ENCODE measurements at regions not wholly inside any gene's neighbourhood (a gene's known extent, or its start where the extent isn't known, plus 50 kb on each side); places are given as distances from the start of the nearest gene placed in this dataset.

GRCh38 chr5:130692770-130693169, 472.3 kb downstream of the HINT1 start:
- no peak for TF ChIP-seq CTCF (IDR thresholded peaks at IDR 0.05)

- TF ChIP-seq CTCF (IDR thresholded peaks at IDR 0.05), result no peak
These were observed 475.2 kb downstream of the HINT1 start for GRCh38 chr5:130689831-130690230.

DNA sequence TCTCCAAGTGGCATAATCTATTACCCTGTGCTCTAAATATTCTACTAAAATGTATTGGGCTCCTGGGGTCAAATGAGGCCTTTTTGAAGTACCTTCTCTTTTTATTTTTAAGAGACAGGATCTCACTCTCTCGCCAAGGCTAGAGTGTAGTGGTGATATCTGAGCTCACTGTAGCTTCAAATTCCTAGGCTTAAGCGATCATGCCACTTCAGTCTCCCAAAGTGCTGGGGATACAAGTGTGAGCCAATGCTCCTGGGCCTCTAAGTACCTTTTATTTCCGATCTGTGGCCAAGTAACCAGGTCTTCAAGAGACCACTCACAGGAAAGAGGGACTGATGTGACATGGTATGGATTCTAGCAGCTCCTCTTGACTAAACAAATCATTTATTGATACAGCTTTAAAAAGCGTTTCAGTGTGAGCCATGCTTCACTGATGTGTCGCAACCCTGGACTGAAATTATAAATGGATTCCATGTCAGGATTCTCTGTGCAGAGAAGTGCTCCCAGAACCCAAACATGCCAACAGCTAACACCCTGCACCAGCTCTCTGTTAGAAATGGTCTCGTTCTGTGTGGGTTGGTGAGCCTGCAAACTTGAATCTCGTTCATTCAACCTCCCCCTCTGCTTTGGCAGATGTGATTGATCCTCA, 477.8 kb downstream of the HINT1 start:
- TF ChIP-seq CTCF (IDR thresholded peaks at IDR 0.05), result no peak

- TF ChIP-seq CTCF (IDR thresholded peaks at IDR 0.05), result no peak
These were observed 486.4 kb downstream of the HINT1 start for GRCh38 chr5:130678637-130679036.

- no peak for TF ChIP-seq CTCF (IDR thresholded peaks at IDR 0.05)
These were observed 498.6 kb downstream of the HINT1 start for GRCh38 chr5:130666462-130666861.

DNA sequence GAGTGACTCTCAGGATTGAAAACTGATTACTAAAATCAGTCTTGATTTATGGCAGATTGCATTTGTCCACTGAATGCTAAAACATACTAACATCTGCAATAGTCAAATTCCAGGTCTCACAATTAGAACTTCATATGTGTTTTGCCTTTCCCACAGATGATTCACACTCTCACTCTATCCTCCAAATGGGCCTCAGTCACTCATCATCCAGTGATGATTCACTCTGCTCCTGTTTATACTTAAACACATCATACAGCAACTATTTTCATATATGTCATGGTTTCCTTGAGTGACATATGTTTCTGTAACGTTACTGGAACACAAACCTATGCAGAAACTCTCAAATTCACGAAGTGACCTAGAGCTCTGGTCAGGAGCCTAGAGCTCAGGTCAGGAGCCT, 512.9 kb downstream of the HINT1 start:
- TF ChIP-seq CTCF (IDR thresholded peaks at IDR 0.05), result no peak

GRCh38 chr5:130651440-130651839, 513.6 kb downstream of the HINT1 start:
- TF ChIP-seq CTCF (IDR thresholded peaks at IDR 0.05), result no peak

GRCh38 chr5:130643321-130643720, 521.7 kb downstream of the HINT1 start:
- TF ChIP-seq CTCF (IDR thresholded peaks at IDR 0.05), result no peak

All from LNCAP (cell line).